GM18511 (cell line): ENCODE measurements at regions not wholly inside any gene's neighbourhood (a gene's known extent, or its start where the extent isn't known, plus 50 kb on each side); places are given as distances from the start of the nearest gene placed in this dataset.
A peak's percentile ranks its signal among the peaks of the same experiment; 100 is the strongest.
"Not testable (repeated sequence)": the region's sequence is repeated elsewhere in the genome, so short reads cannot be mapped to it uniquely, and the experiment has no call there.

Source experiments
- ATAC-seq: cut with Tn5 transposase; IDR thresholded peaks from one replicate; pipeline ENCODE4 v1.9.1; 2021; ENCODE audit warnings: mild to moderate bottlenecking, moderate library complexity; ENCODE audit not compliant: unreplicated experiment

- not testable (repeated sequence) for ATAC-seq
These were observed 51.9 kb upstream of the MFGE8 start for GRCh38 chr15:88965097-88965496.

- no peak for ATAC-seq
These were observed 57.1 kb upstream of the MFGE8 start for GRCh38 chr15:88970232-88970631.

GRCh38 chr15:88974392-88974791 is 61.2 kb upstream of the MFGE8 start:
- no peak for ATAC-seq

- ATAC-seq, result no peak
These were observed 62.7 kb upstream of the MFGE8 start for GRCh38 chr15:88975891-88976290.

- ATAC-seq, result no peak
These were observed 63.5 kb upstream of the MFGE8 start for GRCh38 chr15:88976656-88977055.

GRCh38 chr15:88979674-88980073 is 66.5 kb upstream of the MFGE8 start:
- no peak for ATAC-seq

- no peak for ATAC-seq
These were observed 67.3 kb upstream of the MFGE8 start for GRCh38 chr15:88980498-88980897.

- ATAC-seq, result no peak
These were observed 68.4 kb upstream of the MFGE8 start for GRCh38 chr15:88981244-88982215.

- ATAC-seq, result peak; percentile 99
These were observed 69.2 kb upstream of the MFGE8 start for GRCh38 chr15:88982304-88982945.

- no peak for ATAC-seq
These were observed 69.8 kb upstream of the MFGE8 start for GRCh38 chr15:88982946-88983342.

GRCh38 chr15:88983861-88984429 is 70.8 kb upstream of the MFGE8 start:
- ATAC-seq, result no peak

- no peak for ATAC-seq
These were observed 72.6 kb upstream of the MFGE8 start for GRCh38 chr15:88985547-88986393.

GRCh38 chr15:88986949-88987590 is 73.9 kb upstream of the MFGE8 start:
- no peak for ATAC-seq

GRCh38 chr15:88987591-88987933 is 74.4 kb upstream of the MFGE8 start:
- ATAC-seq, result no peak

- no peak for ATAC-seq
These were observed 74.9 kb upstream of the MFGE8 start for GRCh38 chr15:88987934-88988671.

GRCh38 chr15:88989578-88989977 is 76.4 kb upstream of the MFGE8 start:
- ATAC-seq, result no peak

- no peak for ATAC-seq
These were observed 77.1 kb upstream of the MFGE8 start for GRCh38 chr15:88990185-88990679.

- no peak for ATAC-seq
These were observed 79.0 kb upstream of the MFGE8 start for GRCh38 chr15:88992216-88992615.

- no peak for ATAC-seq
These were observed 79.8 kb upstream of the MFGE8 start for GRCh38 chr15:88992912-88993376.

- ATAC-seq, result no peak
These were observed 80.5 kb upstream of the MFGE8 start for GRCh38 chr15:88993662-88994061.
